Astrocyte (in vitro differentiated cells and primary cell): ENCODE measurements at regions not wholly inside any gene's neighbourhood (a gene's known extent, or its start where the extent isn't known, plus 50 kb on each side); places are given as distances from the start of the nearest gene placed in this dataset.
"Not testable (repeated sequence)": the region's sequence is repeated elsewhere in the genome, so short reads cannot be mapped to it uniquely, and the experiment has no call there.

ENCODE experiments used
- DNase-seq: peaks from one replicate; pipeline ENCODE4 v3.0.0-alpha.2; 2010; ENCODE audit warnings: low read depth
- FAIRE-seq: peaks from 2 replicates; lab custom pipeline; 2011; peaks lifted over from hg19 to GRCh38; lab: Jason Lieb, UNC
- H2AFZ ChIP-seq: 2 replicates; pipeline ENCODE4 v1.6.0; 2012; ENCODE audit warnings: low read depth, low read length, inconsistent platforms
- H3K27ac ChIP-seq: 2 replicates; pipeline ENCODE4 v1.5.1; 2011; ENCODE audit warnings: low read depth, low read length, inconsistent platforms
- H3K27me3 ChIP-seq: 2 replicates; pipeline ENCODE4 v1.6.0; 2011; ENCODE audit warnings: low read length, inconsistent platforms; ENCODE audit not compliant: insufficient read depth
- H3K36me3 ChIP-seq: 2 replicates; pipeline ENCODE4 v1.5.1; 2011; ENCODE audit warnings: low read length, inconsistent platforms; ENCODE audit not compliant: insufficient read depth
- H3K4me1 ChIP-seq: 2 replicates; pipeline ENCODE4 v1.5.1; 2011; ENCODE audit warnings: low read length, inconsistent platforms; ENCODE audit not compliant: insufficient read depth
- H3K4me2 ChIP-seq: 2 replicates; pipeline ENCODE4 v1.6.0; 2012; ENCODE audit warnings: low read length, inconsistent platforms
- H3K4me3 ChIP-seq: 2 replicates; pipeline ENCODE4 v1.5.1; 2011; ENCODE audit warnings: low read depth, mild to moderate bottlenecking, low read length, inconsistent platforms; ENCODE audit not compliant: insufficient read depth
- H3K79me2 ChIP-seq: 2 replicates; pipeline ENCODE4 v1.6.0; 2012; ENCODE audit warnings: mild to moderate bottlenecking, low read length, inconsistent platforms; ENCODE audit not compliant: insufficient read depth
- H3K9ac ChIP-seq: 2 replicates; pipeline ENCODE4 v1.6.0; 2012; ENCODE audit warnings: mild to moderate bottlenecking, low read length, inconsistent platforms
- H3K9me3 ChIP-seq: 2 replicates; pipeline ENCODE4 v1.5.1; 2012; ENCODE audit warnings: low read depth, mild to moderate bottlenecking, low read length, inconsistent platforms; ENCODE audit not compliant: insufficient read depth
- H4K20me1 ChIP-seq: 2 replicates; pipeline ENCODE4 v1.6.0; 2012; ENCODE audit warnings: low read length, inconsistent platforms; ENCODE audit not compliant: insufficient read depth
- H3K27ac Mint-ChIP-seq: one replicate; pipeline ENCODE4 v1.8.0; 2021; ENCODE audit warnings: mild to moderate bottlenecking, mixed read lengths; ENCODE audit not compliant: unreplicated experiment
- H3K27me3 Mint-ChIP-seq: one replicate; pipeline ENCODE4 v1.8.0; 2021; ENCODE audit warnings: low read depth, mixed read lengths; ENCODE audit not compliant: unreplicated experiment
- H3K36me3 Mint-ChIP-seq: one replicate; pipeline ENCODE4 v1.8.0; 2021; ENCODE audit warnings: low read depth, mixed read lengths; ENCODE audit not compliant: unreplicated experiment
- H3K4me1 Mint-ChIP-seq: one replicate; pipeline ENCODE4 v1.8.0; 2021; ENCODE audit warnings: low read depth, mixed read lengths; ENCODE audit not compliant: unreplicated experiment
- H3K4me3 Mint-ChIP-seq: one replicate; pipeline ENCODE4 v1.8.0; 2021; ENCODE audit warnings: mild to moderate bottlenecking, moderate library complexity, mixed read lengths; ENCODE audit not compliant: unreplicated experiment
- H3K9me3 Mint-ChIP-seq: one replicate; pipeline ENCODE4 v1.8.0; 2021; ENCODE audit warnings: mild to moderate bottlenecking, mixed read lengths; ENCODE audit not compliant: unreplicated experiment
- CTCF ChIP-seq: IDR thresholded peaks from 2 replicates; pipeline ENCODE4 v1.5.1; 2011; ENCODE audit warnings: low read depth, mild to moderate bottlenecking, inconsistent platforms, low read length, moderate library complexity; ENCODE audit not compliant: insufficient read depth
- EZH2 ChIP-seq: IDR thresholded peaks from 2 replicates; pipeline ENCODE4 v1.6.1; 2012; ENCODE audit warnings: mild to moderate bottlenecking, low read length, inconsistent platforms; ENCODE audit not compliant: insufficient read depth

GRCh38 chr12:116327992-116328391 is 50.5 kb upstream of the MED13L start:
- not testable (repeated sequence) for H3K27ac Mint-ChIP-seq, H4K20me1 ChIP-seq, H3K4me3 Mint-ChIP-seq, H3K27me3 Mint-ChIP-seq, H3K27ac ChIP-seq, H3K36me3 ChIP-seq, H3K4me1 ChIP-seq, H3K36me3 Mint-ChIP-seq, H3K9me3 ChIP-seq, H3K4me3 ChIP-seq, H3K27me3 ChIP-seq, H3K4me2 ChIP-seq, H3K79me2 ChIP-seq, H2AFZ ChIP-seq, H3K4me1 Mint-ChIP-seq, H3K9me3 Mint-ChIP-seq, H3K9ac ChIP-seq, DNase-seq, FAIRE-seq

- no peak overlapping the region for H3K27ac Mint-ChIP-seq
Observed at GRCh38 chr12:116331876-116332275, 54.4 kb upstream of the MED13L start.

GRCh38 chr12:116332705-116333380 is 55.4 kb upstream of the MED13L start:
- FAIRE-seq (no peak), DNase-seq (no peak)
- no peak overlapping the region for H3K27ac Mint-ChIP-seq
- H3K79me2 ChIP-seq: no peaks in the 10 kb centered on the region
- H3K4me3 ChIP-seq: no peak overlapping the region
- no peaks in the 10 kb centered on the region for H3K9me3 Mint-ChIP-seq
- H3K27ac ChIP-seq: no peak overlapping the region
- H2AFZ ChIP-seq: no peak overlapping the region
- H3K4me2 ChIP-seq: no peak overlapping the region
- H4K20me1 ChIP-seq: no peaks in the 10 kb centered on the region
- no peaks in the 10 kb centered on the region for H3K9me3 ChIP-seq
- peaks cover 3% of the 10 kb centered on the region for H3K36me3 Mint-ChIP-seq
- H3K4me1 Mint-ChIP-seq: no peaks in the 10 kb centered on the region
- H3K9ac ChIP-seq: no peak overlapping the region
- H3K27me3 Mint-ChIP-seq: no peaks in the 10 kb centered on the region
- H3K27me3 ChIP-seq: no peaks in the 10 kb centered on the region
- no peaks in the 10 kb centered on the region for H3K4me1 ChIP-seq
- no peaks in the 10 kb centered on the region for H3K36me3 ChIP-seq
- H3K4me3 Mint-ChIP-seq: no peak overlapping the region
- TF ChIP-seq CTCF: no peak

More at GRCh38 chr12:116331876-116332275, 54.4 kb upstream of the MED13L start:
- H3K4me1 ChIP-seq: no peaks in the 10 kb centered on the region
- H3K9me3 ChIP-seq: no peaks in the 10 kb centered on the region
- no peak for TF ChIP-seq EZH2
- TF ChIP-seq CTCF: no peak
- Mint-ChIP-seq H3K27me3 (no peaks in the 10 kb centered on the region), H3K4me3 (no peak overlapping the region), H3K4me1 (no peaks in the 10 kb centered on the region), H3K36me3 (peaks cover 3% of the 10 kb centered on the region), H3K9me3 (no peaks in the 10 kb centered on the region)
- no peak overlapping the region for H3K9ac ChIP-seq
- FAIRE-seq (no peak), DNase-seq (no peak)
- H3K4me2 ChIP-seq: no peak overlapping the region
- H3K36me3 ChIP-seq: no peaks in the 10 kb centered on the region
- H3K4me3 ChIP-seq: no peak overlapping the region
- no peak overlapping the region for H2AFZ ChIP-seq
- no peaks in the 10 kb centered on the region for H4K20me1 ChIP-seq
- H3K27ac ChIP-seq: no peak overlapping the region
- H3K27me3 ChIP-seq: no peaks in the 10 kb centered on the region
- no peaks in the 10 kb centered on the region for H3K79me2 ChIP-seq
